Uterus (tissue), 2 donors: ENCODE measurements at regions not wholly inside any gene's neighbourhood (a gene's known extent, or its start where the extent isn't known, plus 50 kb on each side); places are given as distances from the start of the nearest gene placed in this dataset.

Experiments used
- POLR2A ChIP-seq, 2 donors: fragments of 450-650 bp; IDR thresholded peaks; one replicate each; pipeline ENCODE4 v1.6.1; 2016; ENCODE audit warnings: antibody characterized with exemption in 2 of 2, mild to moderate bottlenecking in 1 of 2, moderate library complexity in 1 of 2
- TF ChIP-seq, protein P1 (sequence below), 4 experiments: fragments of 200-600 bp in 2 of 4; fragments of 450-650 bp in 2 of 4; sonication (generic) in 2 of 4; IDR thresholded peaks; one replicate each; pipeline ENCODE4 v1.5.1; 2016 to 2019; ENCODE audit warnings: antibody characterized with exemption in 4 of 4, mild to moderate bottlenecking in 2 of 4, moderate library complexity in 1 of 4

DNA sequence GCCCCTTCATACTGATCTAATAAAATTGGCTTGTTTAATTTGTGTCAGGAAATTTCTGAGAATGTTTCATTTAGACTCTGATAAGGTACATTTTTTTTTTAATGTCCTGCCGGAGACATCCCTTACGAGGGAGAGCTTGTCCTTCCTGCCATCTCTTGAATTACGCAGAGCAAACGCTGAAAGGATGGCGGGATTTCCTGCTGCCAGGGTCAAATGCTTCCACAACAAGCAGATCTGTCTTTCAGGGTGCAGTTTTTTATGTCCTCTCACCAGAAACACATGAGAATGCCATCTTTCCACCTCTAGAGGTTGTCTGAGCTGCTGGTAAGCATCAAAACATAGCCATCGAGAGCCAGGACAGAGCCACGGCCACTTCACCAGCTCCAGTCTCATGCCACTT, 126.8 kb upstream of the ARHGAP5 start:
- TF ChIP-seq POLR2A (IDR thresholded peaks at IDR 0.05) = no peak
- TF ChIP-seq, protein P1, sequence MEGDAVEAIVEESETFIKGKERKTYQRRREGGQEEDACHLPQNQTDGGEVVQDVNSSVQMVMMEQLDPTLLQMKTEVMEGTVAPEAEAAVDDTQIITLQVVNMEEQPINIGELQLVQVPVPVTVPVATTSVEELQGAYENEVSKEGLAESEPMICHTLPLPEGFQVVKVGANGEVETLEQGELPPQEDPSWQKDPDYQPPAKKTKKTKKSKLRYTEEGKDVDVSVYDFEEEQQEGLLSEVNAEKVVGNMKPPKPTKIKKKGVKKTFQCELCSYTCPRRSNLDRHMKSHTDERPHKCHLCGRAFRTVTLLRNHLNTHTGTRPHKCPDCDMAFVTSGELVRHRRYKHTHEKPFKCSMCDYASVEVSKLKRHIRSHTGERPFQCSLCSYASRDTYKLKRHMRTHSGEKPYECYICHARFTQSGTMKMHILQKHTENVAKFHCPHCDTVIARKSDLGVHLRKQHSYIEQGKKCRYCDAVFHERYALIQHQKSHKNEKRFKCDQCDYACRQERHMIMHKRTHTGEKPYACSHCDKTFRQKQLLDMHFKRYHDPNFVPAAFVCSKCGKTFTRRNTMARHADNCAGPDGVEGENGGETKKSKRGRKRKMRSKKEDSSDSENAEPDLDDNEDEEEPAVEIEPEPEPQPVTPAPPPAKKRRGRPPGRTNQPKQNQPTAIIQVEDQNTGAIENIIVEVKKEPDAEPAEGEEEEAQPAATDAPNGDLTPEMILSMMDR (IDR thresholded peaks at IDR 0.05) = no peak
